Muscle layer of colon (tissue), 2 donors: ENCODE measurements at regions not wholly inside any gene's neighbourhood (a gene's known extent, or its start where the extent isn't known, plus 50 kb on each side); places are given as distances from the start of the nearest gene placed in this dataset.
"Not testable (repeated sequence)": the region's sequence is repeated elsewhere in the genome, so short reads cannot be mapped to it uniquely, and the experiment has no call there.

Source experiments
- H3K27ac ChIP-seq: one replicate; pipeline ENCODE4 v1.7.0; 2013; ENCODE audit warnings: low read depth, mild to moderate bottlenecking, low read length, moderate library complexity
- H3K27me3 ChIP-seq, 2 donors: one replicate each; pipeline ENCODE4 v1.7.0; 2013; ENCODE audit warnings: low read length in 2 of 2, mild to moderate bottlenecking in 2 of 2; ENCODE audit not compliant: insufficient read depth in 2 of 2, control insufficient read depth in 1 of 2
- H3K36me3 ChIP-seq: one replicate; pipeline ENCODE4 v1.7.0; 2013; ENCODE audit warnings: mild to moderate bottlenecking, low read length; ENCODE audit not compliant: insufficient read depth
- H3K4me1 ChIP-seq: one replicate; pipeline ENCODE4 v1.7.0; 2013; ENCODE audit warnings: mild to moderate bottlenecking, low read length; ENCODE audit not compliant: insufficient read depth
- H3K4me3 ChIP-seq, 2 donors: one replicate each; pipeline ENCODE4 v1.7.0; 2013; ENCODE audit warnings: low read length in 2 of 2, low read depth in 1 of 2, mild to moderate bottlenecking in 1 of 2, moderate library complexity in 1 of 2
- H3K9ac ChIP-seq: one replicate; pipeline ENCODE4 v1.7.0; 2013; ENCODE audit warnings: low read length
- H3K9me3 ChIP-seq: one replicate; pipeline ENCODE4 v1.7.0; 2013; ENCODE audit warnings: mild to moderate bottlenecking, low read length
- donor health status: abdominal sarcoma.
- donor health status: Adenocarcinoma of cecum.

DNA sequence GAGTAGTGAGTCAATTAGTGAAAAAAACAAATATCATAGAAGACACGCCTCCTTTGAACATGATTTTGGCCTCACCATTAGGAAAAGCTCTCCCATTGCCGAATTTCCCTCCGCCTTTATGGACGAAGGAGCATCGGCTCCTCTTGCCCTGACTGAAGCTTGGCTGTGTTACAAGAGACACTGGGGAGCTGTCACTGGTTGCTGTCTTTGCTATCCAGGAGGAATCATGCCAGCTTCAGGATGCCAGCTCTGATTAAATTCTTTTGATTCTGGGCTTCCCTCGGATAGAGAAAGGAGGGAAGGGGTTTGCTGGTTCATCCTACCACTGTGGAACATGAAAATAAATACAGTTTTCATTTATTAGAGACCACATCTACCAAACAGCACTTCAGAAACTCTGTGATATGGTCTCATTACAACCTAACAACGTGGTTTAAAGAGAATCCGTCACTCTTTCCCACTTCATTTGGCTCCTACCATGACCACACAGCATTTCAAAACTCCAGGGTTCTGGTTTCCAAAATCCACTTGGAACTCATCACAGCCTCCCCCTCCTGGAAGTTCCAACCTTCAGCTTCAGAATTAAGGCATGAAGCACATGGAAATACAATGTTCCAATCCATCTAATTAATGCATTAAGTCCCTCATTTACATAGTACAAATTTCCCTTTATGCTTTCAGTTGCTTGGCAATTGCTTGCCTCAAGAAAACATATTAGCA lies 446.0 kb downstream of the EFNB2 start:
- H3K27me3 ChIP-seq = no peaks in the 10 kb centered on the region
- H3K4me1 ChIP-seq = no peaks in the 10 kb centered on the region
- H3K4me3 ChIP-seq = no peak overlapping the region
- H3K9ac ChIP-seq = no peak overlapping the region
- no peaks in the 10 kb centered on the region for H3K36me3 ChIP-seq
- no peaks in the 10 kb centered on the region for H3K9me3 ChIP-seq
- H3K27ac ChIP-seq = no peak overlapping the region

DNA sequence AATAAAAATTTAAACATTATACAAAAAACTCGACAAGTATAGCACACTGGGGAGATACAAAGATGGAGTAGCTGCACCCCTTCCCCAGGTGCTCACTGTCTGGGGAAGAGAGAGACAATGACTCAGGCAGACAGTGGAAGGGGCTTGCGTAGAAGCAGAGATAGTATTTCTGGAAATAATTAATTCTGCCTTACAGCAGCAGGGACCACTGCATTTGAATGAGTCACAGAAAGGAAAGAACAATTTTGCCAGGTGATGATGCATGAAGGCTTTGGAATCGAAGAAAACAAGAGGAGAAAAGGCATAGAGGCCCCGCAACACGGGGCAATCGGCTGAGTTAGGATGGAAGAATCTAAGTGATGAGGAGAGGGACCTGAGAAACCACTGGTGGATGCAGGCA lies 447.4 kb downstream of the EFNB2 start:
- Histone ChIP-seq H3K36me3 (no peaks in the 10 kb centered on the region), H3K4me3 (no peak overlapping the region), H3K27ac (no peak overlapping the region), H3K9me3 (no peaks in the 10 kb centered on the region), H3K4me1 (no peaks in the 10 kb centered on the region), H3K9ac (no peak overlapping the region), H3K27me3 (no peaks in the 10 kb centered on the region)

DNA sequence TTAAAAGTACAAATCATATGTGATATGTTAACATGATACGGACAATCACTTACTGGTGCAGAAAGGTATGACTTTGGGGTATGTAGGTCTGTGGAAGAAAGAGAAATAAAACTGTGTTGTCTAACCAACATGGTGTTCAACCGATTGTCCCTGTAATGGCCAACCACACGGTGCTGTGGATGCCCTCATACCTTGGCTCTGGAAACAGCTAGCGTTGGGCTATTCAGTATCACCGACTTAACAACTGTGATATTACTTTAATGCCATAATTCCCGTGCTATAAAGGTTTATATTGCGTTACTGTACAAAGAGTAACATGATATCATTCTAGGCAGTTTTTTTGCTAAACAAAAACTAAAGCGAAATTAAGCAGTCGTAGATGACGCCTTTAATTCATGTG lies 448.3 kb downstream of the EFNB2 start:
- H3K27me3 ChIP-seq = no peaks in the 10 kb centered on the region
- H3K36me3 ChIP-seq = no peaks in the 10 kb centered on the region
- H3K4me3 ChIP-seq = no peak overlapping the region
- H3K4me1 ChIP-seq = no peaks in the 10 kb centered on the region
- H3K27ac ChIP-seq = no peak overlapping the region
- no peaks in the 10 kb centered on the region for H3K9me3 ChIP-seq
- H3K9ac ChIP-seq = no peak overlapping the region

DNA sequence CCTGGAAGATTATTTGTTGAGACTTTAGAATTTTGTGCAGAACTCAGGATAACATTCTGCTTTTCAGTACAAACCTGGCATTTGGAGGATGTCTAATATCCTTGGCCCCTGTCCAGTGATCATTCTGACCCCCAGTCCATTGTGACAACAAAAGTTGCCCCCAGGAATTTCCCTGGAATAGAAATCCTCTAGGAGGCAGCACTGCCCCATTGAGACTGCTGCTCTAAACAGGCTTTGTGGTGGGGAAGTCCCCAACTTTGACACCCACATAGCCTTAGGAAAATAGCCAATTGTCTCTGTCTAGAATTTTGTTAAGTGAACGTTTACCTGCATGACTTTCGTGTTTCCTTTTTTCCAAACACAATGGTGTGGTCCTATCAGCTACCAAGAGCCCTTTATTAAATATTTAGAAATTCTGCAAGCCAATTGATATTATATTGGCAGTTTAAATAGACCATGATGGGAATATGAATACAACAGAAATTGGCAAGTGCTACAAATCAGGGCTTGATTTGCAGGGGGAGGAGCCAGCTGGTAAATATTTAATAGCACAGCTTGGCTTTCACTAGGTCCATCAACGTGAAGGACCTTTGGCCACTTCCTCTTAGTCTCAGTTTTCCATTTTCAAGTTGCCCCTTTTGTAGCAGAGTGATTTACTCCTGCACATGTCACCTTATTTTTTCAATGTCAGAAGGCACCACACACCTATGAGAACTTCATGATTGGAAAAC lies 451.7 kb downstream of the EFNB2 start:
- no peaks in the 10 kb centered on the region for H3K9me3 ChIP-seq
- H3K27me3 ChIP-seq = no peaks in the 10 kb centered on the region
- H3K9ac ChIP-seq = no peak overlapping the region
- no peak overlapping the region for H3K27ac ChIP-seq
- H3K4me3 ChIP-seq = no peak overlapping the region
- H3K36me3 ChIP-seq = no peaks in the 10 kb centered on the region
- H3K4me1 ChIP-seq = no peaks in the 10 kb centered on the region

DNA sequence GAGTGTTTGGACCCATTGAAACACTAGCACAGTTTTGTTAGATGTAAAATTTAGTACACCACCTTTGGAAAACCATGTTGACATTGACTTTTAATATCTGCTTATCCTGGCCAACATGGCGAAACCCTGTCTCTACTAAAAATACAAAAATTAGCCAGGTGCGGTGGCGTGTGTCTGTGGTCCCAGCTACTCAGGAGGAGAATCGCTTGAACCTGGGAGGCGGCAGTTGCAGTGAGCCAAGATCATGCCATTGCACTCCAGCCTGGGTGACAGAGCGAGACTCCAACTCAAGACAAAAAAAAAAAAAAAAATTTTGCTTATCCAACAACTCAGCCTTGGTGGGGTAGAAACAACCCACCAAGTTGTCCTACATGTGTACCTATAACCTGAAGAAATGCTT lies 454.2 kb downstream of the EFNB2 start:
- H3K4me1 ChIP-seq, H3K36me3 ChIP-seq, H3K9me3 ChIP-seq, H3K9ac ChIP-seq, H3K27ac ChIP-seq, H3K27me3 ChIP-seq, H3K4me3 ChIP-seq: not testable (repeated sequence)

DNA sequence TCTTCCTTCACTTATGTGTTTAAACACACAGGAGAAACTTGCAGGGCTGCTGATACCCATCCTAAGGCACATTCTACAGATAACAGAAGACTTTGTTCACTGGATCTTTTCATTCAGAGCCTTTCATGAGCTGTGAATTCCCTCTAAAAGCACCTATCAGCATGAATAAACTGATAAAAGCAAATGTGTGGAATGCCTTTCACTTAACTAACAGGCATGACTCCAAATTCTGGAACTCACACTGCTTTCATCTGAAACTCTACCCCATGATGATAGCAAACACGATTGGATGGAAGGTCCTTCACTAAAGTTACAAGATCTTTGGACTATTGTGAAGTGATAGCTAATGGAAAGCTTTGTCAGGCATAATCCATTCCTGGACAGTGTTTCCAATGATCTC lies 457.3 kb downstream of the EFNB2 start:
- H3K9me3 ChIP-seq = no peaks in the 10 kb centered on the region
- no peak overlapping the region for H3K27ac ChIP-seq
- H3K4me1 ChIP-seq = no peaks in the 10 kb centered on the region
- H3K27me3 ChIP-seq = no peaks in the 10 kb centered on the region
- H3K9ac ChIP-seq = no peak overlapping the region
- no peak overlapping the region for H3K4me3 ChIP-seq
- no peaks in the 10 kb centered on the region for H3K36me3 ChIP-seq

DNA sequence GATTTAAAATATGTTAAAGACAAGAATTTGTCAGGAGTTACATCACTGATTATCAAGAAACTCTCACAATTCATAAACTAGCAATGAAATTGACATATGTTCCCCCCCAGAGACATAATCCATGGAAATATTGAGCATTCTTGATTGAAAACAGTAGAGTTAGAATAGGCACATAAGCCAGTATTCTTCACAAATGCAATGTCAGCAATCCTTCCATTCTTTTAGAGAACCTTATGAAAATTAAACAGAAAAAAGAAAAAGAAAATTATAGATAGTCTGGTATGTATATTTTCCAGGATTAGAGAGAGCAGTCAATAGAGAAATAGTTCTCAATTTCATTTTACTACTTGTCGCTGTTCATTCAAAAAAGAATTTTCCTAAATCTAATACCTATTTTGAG lies 458.4 kb downstream of the EFNB2 start:
- Histone ChIP-seq H3K27me3 (no peaks in the 10 kb centered on the region), H3K4me3 (no peak overlapping the region), H3K9me3 (no peaks in the 10 kb centered on the region), H3K9ac (no peak overlapping the region), H3K4me1 (no peaks in the 10 kb centered on the region), H3K27ac (no peak overlapping the region), H3K36me3 (no peaks in the 10 kb centered on the region)

DNA sequence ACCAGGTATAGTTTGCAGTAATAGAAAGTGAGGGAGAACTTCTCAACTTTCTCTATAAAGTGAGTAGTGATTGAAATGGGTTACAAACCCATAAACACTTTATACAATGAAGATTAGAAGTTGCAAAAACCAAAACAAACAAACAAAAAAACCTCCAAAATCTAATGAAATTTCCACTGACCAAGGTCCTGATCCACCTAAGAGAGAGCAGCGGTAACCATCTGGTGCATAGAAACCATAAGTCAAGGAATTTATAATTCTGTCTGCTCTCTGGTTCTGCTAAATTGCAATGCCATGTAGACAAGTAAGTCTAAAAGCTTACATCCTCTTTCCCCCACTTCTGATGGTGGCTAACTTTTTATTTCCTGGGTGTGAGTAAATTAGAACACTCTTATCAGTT lies 463.4 kb downstream of the EFNB2 start:
- no peaks in the 10 kb centered on the region for H3K27me3 ChIP-seq
- no peaks in the 10 kb centered on the region for H3K4me1 ChIP-seq
- no peak overlapping the region for H3K4me3 ChIP-seq
- H3K27ac ChIP-seq = no peak overlapping the region
- H3K9ac ChIP-seq = no peak overlapping the region
- H3K36me3 ChIP-seq = no peaks in the 10 kb centered on the region
- H3K9me3 ChIP-seq = no peaks in the 10 kb centered on the region

DNA sequence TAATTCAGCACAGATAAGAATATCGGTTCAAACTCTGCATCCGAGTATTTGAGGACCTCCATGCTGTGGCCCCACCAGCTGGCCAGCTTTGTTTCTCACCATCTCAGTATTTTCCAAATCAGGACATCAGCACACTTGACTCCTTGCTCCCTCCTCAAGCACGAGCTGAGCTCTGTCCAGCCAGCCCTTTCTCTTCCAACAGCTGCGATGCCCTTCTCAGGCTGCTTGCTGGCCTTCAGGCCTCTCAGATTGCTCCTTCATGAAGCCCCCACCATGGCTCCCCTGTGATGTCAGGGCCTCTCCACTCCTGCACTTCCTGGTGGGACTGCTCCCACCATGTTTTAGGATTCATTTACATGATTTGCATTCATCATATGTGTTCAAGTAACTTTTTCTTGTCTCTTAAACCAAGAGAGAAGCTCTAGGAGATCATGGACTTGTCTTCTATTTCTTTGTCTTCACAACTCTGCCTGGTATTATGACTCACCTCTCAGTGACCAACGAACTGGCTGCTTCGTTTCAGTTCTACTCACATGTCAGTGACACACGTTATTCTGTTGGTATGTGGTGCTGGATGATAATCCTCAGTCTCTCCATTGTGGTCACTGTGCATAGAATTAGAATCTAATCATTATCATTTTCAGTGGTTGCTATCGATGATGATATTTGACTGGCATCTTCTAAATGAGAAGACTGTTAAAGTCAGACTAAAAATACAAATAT lies 471.7 kb downstream of the EFNB2 start:
- no peak overlapping the region for H3K9ac ChIP-seq
- no peaks in the 10 kb centered on the region for H3K36me3 ChIP-seq
- H3K4me3 ChIP-seq = no peak overlapping the region
- no peak overlapping the region for H3K27ac ChIP-seq
- H3K27me3 ChIP-seq = no peaks in the 10 kb centered on the region
- no peaks in the 10 kb centered on the region for H3K4me1 ChIP-seq
- no peaks in the 10 kb centered on the region for H3K9me3 ChIP-seq

DNA sequence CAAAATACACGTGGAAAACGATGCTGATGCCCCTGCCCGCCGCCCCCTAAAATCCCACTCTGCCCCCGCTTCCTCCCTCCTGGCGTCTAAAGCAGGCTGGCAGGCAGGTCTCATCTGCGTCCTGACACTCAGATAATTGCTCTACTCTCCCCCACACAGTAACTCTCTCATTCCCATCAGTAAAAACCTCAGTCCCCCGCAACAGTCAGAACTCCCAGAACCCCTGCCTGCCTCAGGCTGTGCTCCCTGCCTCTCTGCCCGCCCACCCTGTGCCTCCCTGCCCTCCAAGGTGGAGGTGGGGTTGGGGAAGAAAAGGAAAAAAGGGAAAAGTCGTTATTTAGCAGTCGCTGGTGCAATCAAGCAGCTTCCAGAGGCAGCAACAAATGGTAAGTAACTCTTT lies 473.7 kb downstream of the EFNB2 start:
- Histone ChIP-seq H3K27ac (no peak overlapping the region), H3K27me3 (no peaks in the 10 kb centered on the region), H3K36me3 (no peaks in the 10 kb centered on the region), H3K9ac (no peak overlapping the region), H3K4me1 (no peaks in the 10 kb centered on the region), H3K9me3 (no peaks in the 10 kb centered on the region), H3K4me3 (no peak overlapping the region)

DNA sequence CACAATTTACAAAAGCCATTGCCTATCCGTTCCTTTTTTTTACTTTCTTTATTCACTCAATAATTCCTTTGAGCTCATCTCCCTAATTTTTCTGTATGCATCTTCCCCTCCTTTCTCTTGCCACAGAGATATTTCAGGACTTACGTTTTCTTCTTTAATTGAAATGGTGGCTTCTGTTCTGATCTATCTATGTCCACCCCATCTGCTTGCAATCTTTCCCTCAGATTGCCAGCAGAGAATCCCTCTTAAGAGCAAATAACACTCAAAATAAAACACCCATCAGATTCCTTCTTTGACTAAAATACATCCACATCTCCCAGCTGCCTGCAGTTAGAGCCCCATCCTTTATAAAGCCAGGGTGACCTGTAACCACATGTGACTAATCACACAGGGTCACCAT lies 478.6 kb downstream of the EFNB2 start:
- no peaks in the 10 kb centered on the region for H3K36me3 ChIP-seq
- H3K9ac ChIP-seq = no peak overlapping the region
- H3K4me1 ChIP-seq = no peaks in the 10 kb centered on the region
- H3K27me3 ChIP-seq = no peaks in the 10 kb centered on the region
- H3K27ac ChIP-seq = no peak overlapping the region
- no peaks in the 10 kb centered on the region for H3K9me3 ChIP-seq
- H3K4me3 ChIP-seq = no peak overlapping the region
